NCI-H2227 treated with DMSO at 0.1 percent for 48 hours (cell line): ENCODE measurements at regions not wholly inside any gene's neighbourhood (a gene's known extent, or its start where the extent isn't known, plus 50 kb on each side); places are given as distances from the start of the nearest gene placed in this dataset.
"Not testable (repeated sequence)": the region's sequence is repeated elsewhere in the genome, so short reads cannot be mapped to it uniquely, and the experiment has no call there.

Source experiments
- DNase-seq: peaks from one replicate; lab custom pipeline; 2025; lab: John Stamatoyannopoulos, UW

DNA sequence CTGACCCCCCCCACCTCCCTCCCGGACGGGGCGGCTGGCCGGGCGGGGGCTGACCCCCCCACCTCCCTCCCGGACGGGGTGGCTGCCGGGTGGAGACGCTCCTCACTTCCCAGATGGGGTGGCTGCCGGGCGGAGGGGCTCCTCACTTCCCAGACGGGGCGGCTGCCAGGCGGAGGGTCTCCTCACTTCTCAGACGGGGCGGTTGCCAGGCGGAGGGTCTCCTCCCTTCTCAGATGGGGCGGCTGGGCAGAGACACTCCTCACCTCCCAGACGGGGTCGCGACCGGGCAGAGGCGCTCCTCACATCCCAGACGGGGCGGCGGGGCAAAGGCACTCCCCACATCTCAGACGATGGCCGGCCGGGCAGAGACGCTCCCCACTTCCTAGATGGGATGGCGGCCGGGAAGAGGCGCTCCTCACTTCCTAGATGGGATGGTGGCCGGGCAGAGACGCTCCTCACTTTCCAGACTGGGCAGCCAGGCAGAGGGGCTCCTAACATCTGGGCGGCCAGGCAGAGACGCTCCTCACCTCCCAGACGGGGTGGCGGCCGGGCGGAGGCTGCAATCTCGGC, 597.6 kb downstream of the ZEB2 start:
- not testable (repeated sequence) for DNase-seq

DNA sequence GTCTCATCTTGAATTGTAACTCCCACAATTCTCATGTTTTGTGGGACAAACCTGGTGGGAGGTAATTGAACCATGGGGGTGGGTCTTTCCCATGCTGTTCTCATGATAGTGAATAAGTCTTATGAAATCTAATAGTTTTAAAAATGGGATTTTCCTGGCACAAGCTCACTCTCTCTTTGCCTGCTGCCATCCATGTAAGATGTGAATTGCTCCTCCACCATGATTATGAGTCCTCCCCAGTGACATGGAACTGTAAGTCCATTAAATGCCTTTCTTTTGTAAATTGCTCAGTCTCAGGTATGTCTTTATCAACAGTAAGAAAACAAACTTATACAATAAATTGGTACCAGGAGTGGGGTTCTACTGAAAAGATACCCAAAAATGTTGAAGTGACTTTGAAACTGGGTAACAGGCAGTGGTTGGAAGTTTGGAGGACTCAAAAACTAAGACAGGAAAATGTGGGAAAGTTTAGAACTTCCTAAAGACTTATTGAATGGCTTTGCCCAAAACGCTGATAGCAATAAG, 601.4 kb downstream of the ZEB2 start:
- no peak for DNase-seq

DNA sequence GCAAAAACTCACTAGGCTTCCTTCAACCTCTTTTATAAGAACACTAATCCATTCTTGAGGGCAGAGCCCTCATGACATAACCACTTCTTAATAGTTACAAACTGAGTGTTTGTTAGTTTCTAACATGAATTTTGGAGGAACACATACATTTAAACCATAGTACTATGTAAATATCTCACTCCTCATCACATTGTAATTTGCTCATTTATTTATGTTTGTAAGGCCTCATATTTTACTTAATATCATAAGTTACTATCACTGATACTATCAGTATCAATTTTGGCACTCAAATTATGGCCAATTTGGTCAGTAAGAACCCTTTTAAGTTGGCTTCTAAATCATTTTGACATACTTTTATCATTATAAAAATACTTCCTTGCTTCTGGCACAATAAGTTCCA, 603.1 kb downstream of the ZEB2 start:
- no peak for DNase-seq

DNA sequence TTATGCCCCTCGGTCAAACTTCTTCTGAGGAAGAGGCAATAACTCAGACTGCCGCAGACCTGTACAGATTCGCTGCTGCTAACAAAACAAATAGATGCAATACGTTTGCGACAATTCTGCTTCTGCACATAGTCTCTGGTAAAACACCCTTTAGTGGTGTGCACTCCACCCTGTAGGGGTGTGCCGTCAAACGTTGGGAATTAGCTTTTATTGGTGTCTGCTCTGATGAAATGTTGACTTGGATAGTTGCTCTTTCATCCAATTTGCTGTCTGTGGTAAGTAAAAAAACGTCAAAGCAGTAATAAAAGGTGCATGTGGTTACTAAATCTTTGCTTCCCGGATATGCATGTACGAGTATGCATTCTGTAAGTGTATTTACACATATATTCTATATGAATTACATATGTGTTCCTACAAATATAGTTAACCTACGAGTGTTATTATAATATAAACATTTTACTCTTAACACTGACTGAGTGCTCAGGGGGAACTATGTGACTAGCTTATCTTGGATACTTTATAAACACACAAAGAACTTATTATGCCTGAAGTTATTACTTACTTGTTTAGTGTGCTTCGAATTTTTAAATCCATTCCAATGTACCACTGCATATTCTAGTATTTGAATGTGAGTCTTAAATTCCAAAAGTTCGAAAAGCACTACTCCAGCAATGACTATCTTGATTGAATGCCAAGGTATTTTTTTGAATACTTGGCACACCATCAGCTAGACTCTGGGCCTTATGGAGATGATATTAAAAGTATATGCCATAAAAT, 610.2 kb downstream of the ZEB2 start:
- DNase-seq: no peak

DNA sequence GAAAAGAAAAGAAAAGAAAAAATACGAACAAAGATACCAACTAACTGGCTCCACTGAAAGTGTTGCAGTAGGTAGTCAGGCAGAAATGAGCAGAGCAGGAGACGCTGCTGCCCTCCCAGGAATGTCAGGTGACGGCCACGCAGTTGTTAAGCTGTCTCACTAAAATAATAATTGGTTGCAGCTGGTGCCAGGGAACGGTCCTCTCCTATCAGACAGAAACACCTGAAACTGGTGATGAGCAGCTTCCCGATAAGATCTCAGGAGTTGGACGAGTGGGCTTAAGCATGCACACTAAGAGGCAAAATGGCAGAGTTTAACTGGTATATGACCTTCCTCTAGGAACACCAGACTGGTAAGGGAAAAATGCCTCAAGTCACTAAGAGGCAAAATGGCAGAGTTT, 611.1 kb downstream of the ZEB2 start:
- DNase-seq: no peak

DNA sequence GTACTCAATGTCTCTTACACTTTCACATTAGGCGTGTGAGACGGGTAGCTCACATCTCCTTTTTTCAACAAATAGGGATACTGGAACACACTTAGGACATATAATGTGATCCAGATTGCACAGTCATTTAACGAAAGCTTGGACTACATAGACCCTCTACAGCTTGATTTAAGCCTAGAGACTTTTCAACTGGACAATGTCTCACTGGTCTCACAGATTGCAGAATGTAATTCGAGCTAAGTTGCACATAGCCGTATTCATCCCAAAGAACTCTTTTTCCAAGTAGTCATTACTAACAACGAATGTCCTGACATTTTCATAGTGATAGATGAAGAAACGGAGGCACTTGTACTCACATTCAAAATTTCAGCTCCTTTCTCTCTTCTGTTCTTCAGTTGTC, 612.1 kb downstream of the ZEB2 start:
- no peak for DNase-seq

DNA sequence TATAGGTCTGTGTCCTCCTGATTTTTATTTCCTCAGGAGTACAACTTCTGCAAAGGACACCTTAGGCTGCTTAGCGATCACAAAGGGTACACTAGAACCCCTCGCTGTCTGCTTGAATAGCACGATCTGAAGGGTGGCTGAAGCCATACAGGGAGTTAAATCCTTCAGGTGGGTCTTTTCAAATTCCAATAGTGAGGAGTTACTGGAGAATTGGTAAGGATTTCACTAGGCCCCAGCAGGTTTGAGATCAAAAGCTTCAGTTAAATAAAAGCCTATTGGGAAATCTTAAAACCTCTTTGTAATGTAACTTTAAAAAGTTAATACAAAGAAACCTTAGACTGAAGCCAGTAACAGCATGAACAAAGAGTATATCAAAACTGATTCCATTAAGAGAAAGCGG, 613.1 kb downstream of the ZEB2 start:
- no peak for DNase-seq

DNA sequence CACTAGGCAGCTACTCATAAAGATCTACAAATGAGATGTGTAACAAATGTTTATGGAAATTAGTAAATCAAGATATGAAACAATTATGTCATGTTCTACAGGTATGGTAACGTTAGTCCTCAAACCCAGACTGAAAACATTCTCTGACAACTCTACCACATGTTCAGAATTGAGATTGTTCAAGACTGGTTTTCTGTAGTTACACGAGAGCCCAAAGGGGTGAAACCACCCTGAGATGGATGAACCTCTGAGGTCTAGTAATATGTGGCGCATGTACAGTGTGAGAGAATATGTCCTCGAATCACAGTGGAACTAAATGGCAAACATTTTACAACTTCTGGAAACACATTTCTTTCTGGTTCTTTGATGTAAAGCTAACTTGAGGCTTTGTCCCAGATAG, 614.3 kb downstream of the ZEB2 start:
- no peak for DNase-seq

DNA sequence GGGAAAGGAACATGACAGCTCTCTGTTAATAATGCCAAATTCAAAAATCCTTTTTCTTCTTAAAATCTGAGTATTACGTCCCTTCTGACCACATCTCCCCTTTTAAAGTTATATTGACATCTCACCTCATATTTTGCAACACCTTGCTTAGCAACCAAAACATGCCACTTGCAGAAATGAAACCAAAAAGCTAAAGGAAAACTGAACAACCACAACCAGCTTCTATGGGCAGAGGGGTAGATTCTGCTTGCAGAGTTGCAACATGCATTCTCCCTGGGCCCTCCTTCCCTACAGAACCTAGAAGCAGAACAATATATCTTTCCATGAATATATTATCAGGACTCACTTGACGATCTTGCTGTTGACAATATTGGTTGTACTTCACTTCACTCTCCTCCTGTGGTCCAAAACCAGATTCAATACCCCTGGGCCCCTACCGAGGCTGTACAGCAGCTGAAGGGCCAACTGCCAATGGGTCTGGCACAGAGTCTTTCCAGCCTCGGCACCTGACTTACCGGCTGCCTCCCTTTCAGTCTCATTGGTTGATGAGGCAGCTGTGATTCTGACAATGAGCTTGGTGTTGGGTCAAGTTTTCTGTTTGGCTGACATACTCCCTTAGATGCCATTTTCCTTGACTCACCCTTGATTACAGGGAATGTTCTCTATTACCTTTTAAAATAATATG, 616.6 kb downstream of the ZEB2 start:
- no peak for DNase-seq

DNA sequence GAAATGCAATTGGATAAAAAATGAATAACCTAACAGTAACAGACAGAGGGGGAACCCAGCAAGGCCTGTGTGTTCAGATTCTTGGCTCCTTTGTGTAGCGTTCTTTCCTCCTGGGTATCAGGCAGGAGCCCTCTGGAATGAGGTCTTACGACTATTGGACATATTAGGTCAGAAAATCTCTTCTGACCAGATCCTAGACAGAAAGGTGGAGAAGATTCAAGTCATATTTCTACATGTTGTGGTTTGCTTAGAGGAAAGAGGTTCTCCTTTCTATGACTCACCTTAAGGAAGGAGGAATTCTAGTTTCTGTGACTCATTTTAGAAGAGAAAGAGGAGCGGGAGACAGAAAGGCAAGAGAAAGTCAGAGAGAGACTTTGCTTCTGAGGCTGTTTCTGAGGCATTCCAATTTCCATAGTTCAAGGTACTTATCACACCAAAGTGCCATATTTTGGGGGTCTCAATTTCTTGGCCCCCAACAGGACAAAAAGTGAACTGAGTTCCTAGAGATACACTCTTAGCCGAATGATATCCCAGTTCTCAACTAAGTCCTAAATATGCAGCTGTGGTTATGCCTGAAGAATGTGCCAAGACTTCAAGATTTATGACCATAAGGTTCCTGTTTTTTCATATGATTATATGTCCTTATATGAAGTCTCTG, 618.6 kb downstream of the ZEB2 start:
- DNase-seq: no peak

DNA sequence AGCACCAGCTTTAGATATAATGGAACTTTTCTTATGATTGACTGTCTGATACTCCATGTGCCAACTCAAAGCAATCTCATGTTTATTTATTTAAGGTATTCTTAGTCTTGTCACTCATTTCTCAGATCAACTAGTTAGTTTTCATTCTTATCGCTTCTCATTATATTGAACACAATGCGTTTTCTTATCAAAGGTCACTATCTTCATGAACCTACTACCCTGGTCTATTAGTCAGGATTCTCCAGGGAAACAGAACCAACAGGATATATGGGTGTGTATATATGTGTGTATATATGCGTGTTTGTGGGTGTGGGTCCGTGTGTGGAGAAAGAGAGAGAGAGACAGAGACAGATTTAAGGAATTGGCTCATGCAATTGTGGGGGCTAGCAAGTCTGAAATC, 619.9 kb downstream of the ZEB2 start:
- no peak for DNase-seq

DNA sequence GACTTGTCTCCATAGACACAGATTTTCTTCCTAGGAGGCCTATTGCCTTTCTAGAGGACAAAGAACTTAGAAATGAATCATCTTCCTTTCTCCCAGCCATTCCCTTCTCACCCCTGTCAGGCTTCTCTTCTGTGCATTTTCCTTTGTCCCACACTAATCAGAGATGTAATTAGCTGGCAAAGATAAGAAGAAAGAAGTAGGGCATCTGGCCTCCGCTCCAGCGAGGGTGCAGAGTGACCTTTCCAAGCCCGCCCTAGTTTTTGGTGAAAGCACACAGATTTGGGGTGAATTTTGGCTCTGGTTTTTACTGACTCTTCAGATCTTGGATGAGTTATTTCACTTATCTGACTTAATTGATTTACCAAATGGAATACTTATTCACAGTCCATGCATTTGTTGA, 626.5 kb downstream of the ZEB2 start:
- DNase-seq: no peak

DNA sequence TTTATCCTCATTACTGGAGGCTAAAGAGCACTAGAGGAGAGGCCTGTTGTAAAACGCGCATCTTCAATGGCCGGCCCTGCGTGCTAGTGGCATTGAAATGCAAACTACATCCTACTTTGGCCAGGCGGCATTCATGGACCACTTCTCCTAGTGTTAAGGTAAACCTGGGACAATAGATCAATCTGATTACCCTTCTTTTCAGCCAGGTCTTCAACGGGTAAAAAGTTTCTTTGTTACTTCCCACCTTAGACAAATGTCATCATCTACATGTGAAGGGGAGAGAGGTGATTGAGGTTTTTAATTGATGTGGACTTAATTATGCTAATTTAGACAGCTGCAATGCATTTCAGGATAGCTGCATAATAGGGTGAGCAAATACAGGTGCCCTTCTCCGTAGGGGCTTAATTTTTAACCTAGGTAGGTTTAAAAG, 628.0 kb downstream of the ZEB2 start:
- DNase-seq: no peak

DNA sequence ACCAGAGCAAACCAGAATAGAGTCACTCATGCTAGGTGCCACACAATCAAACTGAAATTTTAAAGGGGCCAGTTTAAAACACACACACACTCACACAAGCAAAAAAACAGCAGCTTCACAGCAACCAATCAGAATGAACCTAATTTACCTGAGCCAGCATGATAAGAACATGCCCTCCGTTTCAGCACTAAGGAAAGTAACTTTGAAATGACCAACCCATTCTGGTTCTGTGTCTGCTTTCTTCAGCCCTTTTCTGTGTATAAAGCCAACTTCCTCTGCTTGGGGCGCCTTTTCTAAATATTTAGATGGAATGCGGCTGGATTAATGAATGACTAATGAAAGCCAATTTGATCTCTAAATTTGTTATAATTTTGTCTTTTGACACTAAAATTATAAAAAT, 629.1 kb downstream of the ZEB2 start:
- no peak for DNase-seq

DNA sequence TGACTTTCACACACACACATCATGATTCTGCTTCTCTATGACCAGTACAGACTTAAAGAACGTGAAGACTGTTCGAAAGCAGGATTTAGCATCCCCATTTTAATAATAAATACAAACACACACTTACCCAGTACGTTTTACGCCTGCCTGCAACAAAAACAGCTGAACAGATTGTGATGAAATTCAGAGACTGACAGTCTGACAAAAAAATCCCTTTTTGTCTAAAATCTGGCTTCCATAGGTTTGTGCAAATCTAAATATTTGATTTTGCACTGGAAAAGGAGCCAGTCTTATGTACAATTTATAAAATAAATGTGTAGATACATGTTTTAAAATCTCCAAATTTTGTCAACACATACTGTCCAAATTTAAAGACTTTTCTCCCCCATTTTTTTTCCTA, 630.7 kb downstream of the ZEB2 start:
- no peak for DNase-seq

DNA sequence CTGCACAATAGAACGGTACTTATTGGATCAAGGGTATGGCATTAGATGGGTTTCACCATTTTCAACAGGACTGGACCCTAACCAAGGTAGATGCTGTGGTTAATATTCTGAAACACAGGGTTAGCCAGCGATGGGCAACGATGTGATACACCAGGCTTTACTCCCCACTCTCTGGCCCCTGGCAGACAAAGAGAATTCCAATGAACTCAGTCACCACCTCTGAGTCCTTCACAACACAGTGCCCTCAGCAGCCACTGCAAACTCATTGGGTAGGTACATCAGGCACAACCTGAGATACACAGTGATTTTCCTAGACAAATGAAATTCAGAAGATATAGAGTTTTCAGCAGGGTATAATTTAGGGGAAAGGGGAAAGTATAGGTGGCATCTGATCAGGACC, 634.5 kb downstream of the ZEB2 start:
- DNase-seq: no peak

DNA sequence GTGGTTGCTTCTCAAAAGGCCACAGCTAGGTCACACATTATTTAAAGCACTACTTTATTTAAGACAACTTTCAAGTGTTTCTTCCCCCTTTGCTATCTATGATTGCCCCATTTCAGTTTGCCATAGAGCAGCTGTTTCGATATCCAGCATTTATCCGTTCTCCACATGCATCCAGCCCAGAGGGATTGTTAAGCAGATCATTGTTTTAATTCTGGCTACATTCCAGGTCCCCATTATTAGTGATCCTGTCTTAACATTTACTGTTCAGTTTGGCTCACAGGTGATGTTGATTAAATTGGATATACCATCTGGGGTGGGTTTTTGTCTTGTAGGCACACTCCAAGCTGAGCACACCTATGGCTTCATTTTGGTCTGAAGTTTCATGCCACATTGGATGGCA, 638.7 kb downstream of the ZEB2 start:
- no peak for DNase-seq

DNA sequence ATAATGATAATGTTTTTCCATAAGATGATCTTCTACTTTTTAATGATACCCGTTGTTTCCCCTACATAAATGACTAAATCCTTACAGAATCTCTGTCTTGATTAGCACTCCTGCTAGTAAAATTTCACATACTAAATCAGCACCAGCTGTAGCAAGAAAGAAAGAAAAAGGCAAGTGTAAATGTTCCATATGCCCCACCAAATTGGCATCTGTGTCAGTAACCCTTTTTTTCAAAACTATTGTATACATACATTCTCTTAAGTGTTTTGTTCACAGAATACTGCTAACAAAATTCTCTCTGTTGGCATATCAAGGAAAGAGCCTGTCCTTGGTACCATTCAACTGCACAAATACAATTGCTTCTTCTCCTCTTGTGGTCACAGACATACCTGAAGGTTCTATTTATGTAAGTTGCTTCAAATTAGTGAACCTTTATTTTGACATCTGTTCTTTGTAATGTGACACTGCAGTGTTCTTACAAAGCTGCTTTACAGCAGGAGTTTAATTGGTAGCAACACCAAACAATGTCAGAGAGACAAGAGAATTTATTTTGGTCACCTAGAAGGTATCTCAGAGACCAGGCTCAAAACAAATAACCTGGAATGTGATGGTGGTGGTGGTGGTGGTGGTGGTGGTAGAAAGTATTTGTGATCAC, 641.9 kb downstream of the ZEB2 start:
- DNase-seq: no peak

DNA sequence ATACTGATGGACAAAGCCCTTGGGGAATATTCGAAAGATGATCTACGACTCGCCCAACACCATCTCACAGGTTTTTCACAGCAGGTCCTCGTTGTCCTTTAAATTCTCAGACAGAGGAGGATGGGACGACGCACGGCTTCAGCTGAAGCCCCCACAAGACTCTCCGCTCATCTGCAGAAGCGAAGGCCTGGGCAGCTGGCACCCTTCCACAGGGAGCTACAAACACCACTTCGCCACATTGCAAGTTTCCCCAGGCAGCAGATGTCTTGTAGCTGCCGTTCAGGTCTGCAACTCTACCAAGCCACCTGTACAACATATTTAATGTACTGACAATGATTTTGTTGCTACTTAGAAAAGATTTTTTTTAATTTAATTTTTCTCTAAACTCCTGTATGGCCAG, 642.9 kb downstream of the ZEB2 start:
- no peak for DNase-seq

DNA sequence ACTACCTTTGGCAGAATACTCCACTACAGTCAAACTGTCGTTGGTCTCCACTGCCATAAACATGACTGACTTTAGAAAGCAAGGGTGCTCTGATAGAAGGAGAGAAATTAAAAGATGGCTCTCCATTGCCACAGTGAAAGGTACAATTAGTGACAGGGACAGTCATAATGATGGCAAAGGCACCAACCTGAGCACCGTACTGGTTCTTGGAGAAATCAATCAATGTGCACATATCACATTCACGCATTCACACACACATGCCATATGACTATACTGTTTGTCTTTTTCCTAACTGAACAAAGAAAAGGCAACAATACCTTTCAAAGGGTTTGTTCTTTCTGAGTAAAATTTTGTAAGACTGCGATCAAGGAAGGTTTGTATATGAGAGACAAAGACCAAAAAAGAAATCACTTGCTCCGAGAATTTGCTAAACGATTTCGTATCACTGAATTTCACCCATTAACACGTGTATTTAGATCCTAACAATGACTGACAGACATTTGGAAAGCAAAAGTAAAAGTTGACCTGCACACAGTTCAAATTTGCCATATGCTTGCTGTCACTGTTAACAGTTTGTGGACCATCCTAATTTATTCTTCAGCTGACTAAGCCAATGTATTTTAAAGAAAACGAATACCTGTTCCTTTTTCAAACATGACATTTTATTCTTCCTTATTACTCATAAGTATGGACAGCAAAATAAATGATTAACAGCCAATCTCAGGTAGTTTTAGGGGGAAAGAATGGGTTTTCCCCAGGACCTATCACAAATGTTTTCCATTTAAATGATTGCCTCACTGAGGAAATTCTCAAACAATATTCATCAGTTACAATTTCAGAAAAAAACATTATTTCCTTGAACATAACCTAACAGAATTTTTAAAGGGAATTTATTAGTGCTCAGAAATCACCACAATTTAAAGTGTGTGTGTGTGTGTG, 644.4 kb downstream of the ZEB2 start:
- no peak for DNase-seq

DNA sequence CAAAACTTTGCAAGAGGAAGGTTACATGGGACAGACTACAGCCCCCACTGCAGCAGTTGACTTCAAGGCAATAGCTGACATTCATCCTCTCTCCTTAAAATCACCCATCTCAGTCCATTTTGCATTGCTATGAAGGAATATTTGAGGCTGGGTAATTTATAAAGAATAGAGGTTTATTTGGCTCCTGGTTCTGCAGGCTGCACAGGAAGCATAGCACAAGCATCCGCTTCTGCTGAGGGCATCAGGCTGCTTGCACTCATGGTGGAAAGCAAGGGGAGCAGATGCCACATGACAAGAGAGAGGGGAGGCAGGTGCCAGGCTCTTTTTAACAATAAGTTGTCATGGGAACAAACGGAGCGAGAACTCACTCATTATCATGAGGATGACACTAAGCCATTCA, 646.0 kb downstream of the ZEB2 start:
- no peak for DNase-seq
